ENCODE measurements at regions not wholly inside any gene's neighbourhood (a gene's known extent, or its start where the extent isn't known, plus 50 kb on each side); places are given as distances from the start of the nearest gene placed in this dataset.

DNA sequence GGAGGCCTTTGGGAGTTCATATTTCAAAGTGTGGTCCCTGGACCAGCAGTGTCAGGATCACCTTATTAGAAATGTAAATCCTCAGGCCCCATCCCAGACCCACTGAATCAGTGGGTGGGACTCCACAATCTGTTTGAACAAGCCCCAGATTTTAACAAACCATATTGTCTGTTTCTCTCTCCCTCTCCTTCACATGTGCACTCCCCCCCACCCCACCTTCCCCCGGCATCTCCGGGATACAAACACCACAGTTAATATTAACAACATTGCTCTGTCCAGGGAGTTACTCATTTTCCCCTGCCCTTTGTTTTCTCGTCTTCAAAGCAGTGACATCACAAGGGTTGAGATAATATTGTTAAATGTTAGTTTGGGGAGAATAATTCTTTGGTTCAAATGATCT, 127.3 kb downstream of the KATNIP start (continued):
- TF ChIP-seq, protein P1, sequence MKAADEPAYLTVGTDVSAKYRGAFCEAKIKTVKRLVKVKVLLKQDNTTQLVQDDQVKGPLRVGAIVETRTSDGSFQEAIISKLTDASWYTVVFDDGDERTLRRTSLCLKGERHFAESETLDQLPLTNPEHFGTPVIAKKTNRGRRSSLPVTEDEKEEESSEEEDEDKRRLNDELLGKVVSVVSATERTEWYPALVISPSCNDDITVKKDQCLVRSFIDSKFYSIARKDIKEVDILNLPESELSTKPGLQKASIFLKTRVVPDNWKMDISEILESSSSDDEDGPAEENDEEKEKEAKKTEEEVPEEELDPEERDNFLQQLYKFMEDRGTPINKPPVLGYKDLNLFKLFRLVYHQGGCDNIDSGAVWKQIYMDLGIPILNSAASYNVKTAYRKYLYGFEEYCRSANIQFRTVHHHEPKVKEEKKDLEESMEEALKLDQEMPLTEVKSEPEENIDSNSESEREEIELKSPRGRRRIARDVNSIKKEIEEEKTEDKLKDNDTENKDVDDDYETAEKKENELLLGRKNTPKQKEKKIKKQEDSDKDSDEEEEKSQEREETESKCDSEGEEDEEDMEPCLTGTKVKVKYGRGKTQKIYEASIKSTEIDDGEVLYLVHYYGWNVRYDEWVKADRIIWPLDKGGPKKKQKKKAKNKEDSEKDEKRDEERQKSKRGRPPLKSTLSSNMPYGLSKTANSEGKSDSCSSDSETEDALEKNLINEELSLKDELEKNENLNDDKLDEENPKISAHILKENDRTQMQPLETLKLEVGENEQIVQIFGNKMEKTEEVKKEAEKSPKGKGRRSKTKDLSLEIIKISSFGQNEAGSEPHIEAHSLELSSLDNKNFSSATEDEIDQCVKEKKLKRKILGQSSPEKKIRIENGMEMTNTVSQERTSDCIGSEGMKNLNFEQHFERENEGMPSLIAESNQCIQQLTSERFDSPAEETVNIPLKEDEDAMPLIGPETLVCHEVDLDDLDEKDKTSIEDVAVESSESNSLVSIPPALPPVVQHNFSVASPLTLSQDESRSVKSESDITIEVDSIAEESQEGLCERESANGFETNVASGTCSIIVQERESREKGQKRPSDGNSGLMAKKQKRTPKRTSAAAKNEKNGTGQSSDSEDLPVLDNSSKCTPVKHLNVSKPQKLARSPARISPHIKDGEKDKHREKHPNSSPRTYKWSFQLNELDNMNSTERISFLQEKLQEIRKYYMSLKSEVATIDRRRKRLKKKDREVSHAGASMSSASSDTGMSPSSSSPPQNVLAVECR (CRISPR knock-in tag; IDR thresholded peaks at IDR 0.05; ENCODE audit: borderline replicate concordance) = no peak
- TF ChIP-seq SMARCC2 (IDR thresholded peaks at IDR 0.05) (no peak), ZSCAN21 (CRISPR knock-in tag; IDR thresholded peaks at IDR 0.05; ENCODE audit: borderline replicate concordance) (no peak), CREM (IDR thresholded peaks at IDR 0.05) (no peak), CREM (CRISPR knock-in tag; IDR thresholded peaks at IDR 0.05) (no peak), TBX3 (IDR thresholded peaks at IDR 0.05; ENCODE audit: borderline replicate concordance) (no peak), ZNF557 (CRISPR knock-in tag; IDR thresholded peaks at IDR 0.05) (no peak)
- TF ChIP-seq, protein P2, sequence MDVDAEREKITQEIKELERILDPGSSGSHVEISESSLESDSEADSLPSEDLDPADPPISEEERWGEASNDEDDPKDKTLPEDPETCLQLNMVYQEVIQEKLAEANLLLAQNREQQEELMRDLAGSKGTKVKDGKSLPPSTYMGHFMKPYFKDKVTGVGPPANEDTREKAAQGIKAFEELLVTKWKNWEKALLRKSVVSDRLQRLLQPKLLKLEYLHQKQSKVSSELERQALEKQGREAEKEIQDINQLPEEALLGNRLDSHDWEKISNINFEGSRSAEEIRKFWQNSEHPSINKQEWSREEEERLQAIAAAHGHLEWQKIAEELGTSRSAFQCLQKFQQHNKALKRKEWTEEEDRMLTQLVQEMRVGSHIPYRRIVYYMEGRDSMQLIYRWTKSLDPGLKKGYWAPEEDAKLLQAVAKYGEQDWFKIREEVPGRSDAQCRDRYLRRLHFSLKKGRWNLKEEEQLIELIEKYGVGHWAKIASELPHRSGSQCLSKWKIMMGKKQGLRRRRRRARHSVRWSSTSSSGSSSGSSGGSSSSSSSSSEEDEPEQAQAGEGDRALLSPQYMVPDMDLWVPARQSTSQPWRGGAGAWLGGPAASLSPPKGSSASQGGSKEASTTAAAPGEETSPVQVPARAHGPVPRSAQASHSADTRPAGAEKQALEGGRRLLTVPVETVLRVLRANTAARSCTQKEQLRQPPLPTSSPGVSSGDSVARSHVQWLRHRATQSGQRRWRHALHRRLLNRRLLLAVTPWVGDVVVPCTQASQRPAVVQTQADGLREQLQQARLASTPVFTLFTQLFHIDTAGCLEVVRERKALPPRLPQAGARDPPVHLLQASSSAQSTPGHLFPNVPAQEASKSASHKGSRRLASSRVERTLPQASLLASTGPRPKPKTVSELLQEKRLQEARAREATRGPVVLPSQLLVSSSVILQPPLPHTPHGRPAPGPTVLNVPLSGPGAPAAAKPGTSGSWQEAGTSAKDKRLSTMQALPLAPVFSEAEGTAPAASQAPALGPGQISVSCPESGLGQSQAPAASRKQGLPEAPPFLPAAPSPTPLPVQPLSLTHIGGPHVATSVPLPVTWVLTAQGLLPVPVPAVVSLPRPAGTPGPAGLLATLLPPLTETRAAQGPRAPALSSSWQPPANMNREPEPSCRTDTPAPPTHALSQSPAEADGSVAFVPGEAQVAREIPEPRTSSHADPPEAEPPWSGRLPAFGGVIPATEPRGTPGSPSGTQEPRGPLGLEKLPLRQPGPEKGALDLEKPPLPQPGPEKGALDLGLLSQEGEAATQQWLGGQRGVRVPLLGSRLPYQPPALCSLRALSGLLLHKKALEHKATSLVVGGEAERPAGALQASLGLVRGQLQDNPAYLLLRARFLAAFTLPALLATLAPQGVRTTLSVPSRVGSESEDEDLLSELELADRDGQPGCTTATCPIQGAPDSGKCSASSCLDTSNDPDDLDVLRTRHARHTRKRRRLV (CRISPR knock-in tag; IDR thresholded peaks at IDR 0.05) = no peak
- TF ChIP-seq, protein P3, sequence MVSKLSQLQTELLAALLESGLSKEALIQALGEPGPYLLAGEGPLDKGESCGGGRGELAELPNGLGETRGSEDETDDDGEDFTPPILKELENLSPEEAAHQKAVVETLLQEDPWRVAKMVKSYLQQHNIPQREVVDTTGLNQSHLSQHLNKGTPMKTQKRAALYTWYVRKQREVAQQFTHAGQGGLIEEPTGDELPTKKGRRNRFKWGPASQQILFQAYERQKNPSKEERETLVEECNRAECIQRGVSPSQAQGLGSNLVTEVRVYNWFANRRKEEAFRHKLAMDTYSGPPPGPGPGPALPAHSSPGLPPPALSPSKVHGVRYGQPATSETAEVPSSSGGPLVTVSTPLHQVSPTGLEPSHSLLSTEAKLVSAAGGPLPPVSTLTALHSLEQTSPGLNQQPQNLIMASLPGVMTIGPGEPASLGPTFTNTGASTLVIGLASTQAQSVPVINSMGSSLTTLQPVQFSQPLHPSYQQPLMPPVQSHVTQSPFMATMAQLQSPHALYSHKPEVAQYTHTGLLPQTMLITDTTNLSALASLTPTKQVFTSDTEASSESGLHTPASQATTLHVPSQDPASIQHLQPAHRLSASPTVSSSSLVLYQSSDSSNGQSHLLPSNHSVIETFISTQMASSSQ (IDR thresholded peaks at IDR 0.05; ENCODE audit: low read depth) = 0 out of 2 replicates have a peak, but pooled peaks have one; percentile 16
- TF ChIP-seq, protein P3 (CRISPR knock-in tag; IDR thresholded peaks at IDR 0.05; ENCODE audit: borderline replicate concordance) = no peak

All from HepG2 (cell line).